Occipital lobe (tissue), 2 donors: ENCODE measurements at regions not wholly inside any gene's neighbourhood (a gene's known extent, or its start where the extent isn't known, plus 50 kb on each side); places are given as distances from the start of the nearest gene placed in this dataset. TPM values are rescaled to one million over a fixed set of nuclear protein-coding genes. Genes with fewer than 3 reads are reported as not detected.
"Not testable (repeated sequence)": the region's sequence is repeated elsewhere in the genome, so short reads cannot be mapped to it uniquely, and the experiment has no call there.

Source experiments
- DNase-seq: peaks from one replicate; lab custom pipeline; 2025; lab: John Stamatoyannopoulos, UW
- small RNA-seq: library from RNA; depleted of rRNA; stranded (forward); fragments of <200 nt; gene quantifications from one replicate; pipeline ENCODE3, GENCODE V24; 2014

GRCh38 chr4:151857368-151857767, 96.6 kb upstream of the GATB start:
- DNase-seq = no peak

- no peak for DNase-seq
Measured at GRCh38 chr4:151855747-151856146, 94.9 kb upstream of the GATB start.

GRCh38 chr4:151854731-151855130, 93.9 kb upstream of the GATB start:
- DNase-seq = no peak

- DNase-seq = no peak
Measured at GRCh38 chr4:151853034-151853433, 92.2 kb upstream of the GATB start.

GRCh38 chr4:151852202-151852601, 91.4 kb upstream of the GATB start:
- DNase-seq = no peak

GRCh38 chr4:151851354-151851753, 90.5 kb upstream of the GATB start:
- DNase-seq = no peak

- DNase-seq = no peak
Measured at GRCh38 chr4:151850791-151851213, 90.0 kb upstream of the GATB start.

GRCh38 chr4:151845551-151845950, 84.7 kb upstream of the GATB start:
- DNase-seq = not testable (repeated sequence)

- no peak for DNase-seq
Measured at GRCh38 chr4:151842430-151843079, 81.7 kb upstream of the GATB start.

- DNase-seq = no peak
Measured at GRCh38 chr4:151841107-151841506, 80.3 kb upstream of the GATB start.

- no peak for DNase-seq
Measured at GRCh38 chr4:151835467-151835866, 74.7 kb upstream of the GATB start.

- DNase-seq = no peak
Measured at GRCh38 chr4:151833174-151833573, 72.4 kb upstream of the GATB start.

GRCh38 chr4:151831526-151831925, 70.7 kb upstream of the GATB start:
- DNase-seq = no peak

GRCh38 chr4:151830168-151830567, 69.4 kb upstream of the GATB start:
- no peak for DNase-seq

- no peak for DNase-seq
Measured at GRCh38 chr4:151829309-151829708, 68.5 kb upstream of the GATB start.

- no peak for DNase-seq
Measured at GRCh38 chr4:151824656-151825055, 63.8 kb upstream of the GATB start.

GRCh38 chr4:151822331-151822730, 61.5 kb upstream of the GATB start:
- no peak for DNase-seq

GRCh38 chr4:151820004-151820403, 59.2 kb upstream of the GATB start:
- no peak for DNase-seq

GRCh38 chr4:151811403-151811802, 50.6 kb upstream of the GATB start:
- no peak for DNase-seq

Small RNA genes lying in the stretch of these regions (small RNA-seq; reads per million reads assigned to genes)
- not detected for gene RN7SL446P
- gene RNA5SP169 = not detected
